ENCODE measurements at regions not wholly inside any gene's neighbourhood (a gene's known extent, or its start where the extent isn't known, plus 50 kb on each side); places are given as distances from the start of the nearest gene placed in this dataset.

- TF ChIP-seq CTCF (IDR thresholded peaks at IDR 0.05 in 2 of 3, conservative IDR thresholded peaks at IDR 0.05 in 1 of 3; ENCODE audit: borderline replicate concordance in 1 of 3, insufficient read depth in 1 of 3, low read depth in 2 of 3, low read length in 2 of 3) (no peak), YY1 (IDR thresholded peaks at IDR 0.05; ENCODE audit: extremely low read depth, insufficient replicate concordance, low read depth, low read length) (no peak), FOSL1 (IDR thresholded peaks at IDR 0.05; ENCODE audit: low read depth) (no peak), SP1 (IDR thresholded peaks at IDR 0.05; ENCODE audit: low read depth) (no peak), MAX (IDR thresholded peaks at IDR 0.05) (no peak), POLR2AphosphoS5 (IDR thresholded peaks at IDR 0.05; ENCODE audit: low read depth, low read length) (no peak), EZH2 (IDR thresholded peaks at IDR 0.05) (no peak), POLR2A (IDR thresholded peaks at IDR 0.05; ENCODE audit: borderline replicate concordance, extremely low read depth, insufficient read depth, insufficient read length) (no peak), RAD21 (IDR thresholded peaks at IDR 0.05; ENCODE audit: low read depth) (no peak)
These were observed 376.5 kb upstream of the PRKCQ start for GRCh38 chr10:6956562-6956961.

Measured in HCT116 (cell line).